ENCODE measurements at regions not wholly inside any gene's neighbourhood (a gene's known extent, or its start where the extent isn't known, plus 50 kb on each side); places are given as distances from the start of the nearest gene placed in this dataset.

GRCh38 chr3:106737265-106737664 lies 640.0 kb upstream of the CCDC54 start:
- Histone ChIP-seq H3K9me3 (no peaks in the 10 kb centered on the region), H3K4me1 (no peaks in the 10 kb centered on the region), H3K36me3 (no peaks in the 10 kb centered on the region), H3K4me3 (no peak overlapping the region), H3K27ac (no peak overlapping the region), H3K27me3 (no peaks in the 10 kb centered on the region)
- intact Hi-C loops (cut with DNase I; ENCODE audit: low total_unique reads) (no loop called here), in situ Hi-C loops (cut with MboI; ENCODE audit: low sequenced_read_pairs in 4 of 4) (no loop called here)
- TF ChIP-seq CTCF (IDR thresholded peaks at IDR 0.05 in 4 of 5, conservative IDR thresholded peaks at IDR 0.05 in 1 of 5): no peak
- no peak for TF ChIP-seq POLR2A (IDR thresholded peaks at IDR 0.05)
- ATAC-seq: no peak
- no peak for DNase-seq

- no peak overlapping the region for H3K27ac ChIP-seq
- TF ChIP-seq CTCF (IDR thresholded peaks at IDR 0.05 in 4 of 5, conservative IDR thresholded peaks at IDR 0.05 in 1 of 5): no peak
- no peak for TF ChIP-seq POLR2A (IDR thresholded peaks at IDR 0.05)
- no peaks in the 10 kb centered on the region for H3K27me3 ChIP-seq
- DNase-seq (no peak), ATAC-seq (no peak)
- H3K4me1 ChIP-seq: no peaks in the 10 kb centered on the region
- H3K9me3 ChIP-seq: no peaks in the 10 kb centered on the region
- no peaks in the 10 kb centered on the region for H3K36me3 ChIP-seq
- in situ Hi-C loops (cut with MboI; ENCODE audit: low sequenced_read_pairs in 4 of 4) (no loop called here), intact Hi-C loops (cut with DNase I; ENCODE audit: low total_unique reads) (no loop called here)
- H3K4me3 ChIP-seq: no peak overlapping the region
Measured at GRCh38 chr3:106740116-106740515, 637.1 kb upstream of the CCDC54 start.

GRCh38 chr3:106745344-106746168 lies 631.7 kb upstream of the CCDC54 start:
- TF ChIP-seq CTCF (IDR thresholded peaks at IDR 0.05 in 4 of 5, conservative IDR thresholded peaks at IDR 0.05 in 1 of 5): no peak
- no peak for TF ChIP-seq POLR2A (IDR thresholded peaks at IDR 0.05)
- Histone ChIP-seq H3K4me1 (no peaks in the 10 kb centered on the region), H3K27me3 (no peaks in the 10 kb centered on the region), H3K9me3 (no peaks in the 10 kb centered on the region), H3K4me3 (no peak overlapping the region), H3K36me3 (no peaks in the 10 kb centered on the region), H3K27ac (no peak overlapping the region)
- DNase-seq (no peak), ATAC-seq (peak in 1 of 2 donors; percentile 30)
- in situ Hi-C loops (cut with MboI; ENCODE audit: low sequenced_read_pairs in 4 of 4) (no loop called here), intact Hi-C loops (cut with DNase I; ENCODE audit: low total_unique reads) (no loop called here)

- no peaks in the 10 kb centered on the region for H3K4me1 ChIP-seq
- H3K27ac ChIP-seq: no peak overlapping the region
- H3K9me3 ChIP-seq: no peaks in the 10 kb centered on the region
- H3K27me3 ChIP-seq: no peaks in the 10 kb centered on the region
- H3K36me3 ChIP-seq: no peaks in the 10 kb centered on the region
- H3K4me3 ChIP-seq: no peak overlapping the region
- TF ChIP-seq CTCF (IDR thresholded peaks at IDR 0.05 in 4 of 5, conservative IDR thresholded peaks at IDR 0.05 in 1 of 5): no peak
- TF ChIP-seq POLR2A (IDR thresholded peaks at IDR 0.05): no peak
- intact Hi-C loops (cut with DNase I; ENCODE audit: low total_unique reads) (no loop called here), in situ Hi-C loops (cut with MboI; ENCODE audit: low sequenced_read_pairs in 4 of 4) (no loop called here)
- DNase-seq (no peak), ATAC-seq (no peak)
Measured at GRCh38 chr3:106746286-106746685, 631.0 kb upstream of the CCDC54 start.
